KMS-11 (cell line): ENCODE measurements at regions not wholly inside any gene's neighbourhood (a gene's known extent, or its start where the extent isn't known, plus 50 kb on each side); places are given as distances from the start of the nearest gene placed in this dataset.

Source experiments
- H2AFZ ChIP-seq: fragments of 200-600 bp; sonication (generic); 2 replicates; pipeline ENCODE4 v1.6.1; 2016; ENCODE audit warnings: antibody characterized with exemption, mixed run types, low read depth
- H3K27ac ChIP-seq: fragments of 200-600 bp; sonication (generic); 2 replicates; pipeline ENCODE4 v1.6.1; 2016; ENCODE audit warnings: mild to moderate bottlenecking, mixed run types
- H3K27me3 ChIP-seq: fragments of 200-600 bp; sonication (generic); 2 replicates; pipeline ENCODE4 v1.6.1; 2017; ENCODE audit warnings: mild to moderate bottlenecking, low read depth, mixed run types, moderate library complexity; ENCODE audit not compliant: insufficient read depth
- H3K36me3 ChIP-seq: fragments of 200-600 bp; sonication (generic); 2 replicates; pipeline ENCODE4 v1.6.1; 2017; ENCODE audit warnings: mild to moderate bottlenecking, mixed run types; ENCODE audit not compliant: insufficient read depth
- H3K4me1 ChIP-seq: fragments of 200-600 bp; sonication (generic); 2 replicates; pipeline ENCODE4 v1.6.1; 2016; ENCODE audit warnings: mild to moderate bottlenecking, low read depth, mixed run types; ENCODE audit not compliant: poor library complexity, severe bottlenecking
- H3K4me2 ChIP-seq: fragments of 200-600 bp; sonication (generic); 2 replicates; pipeline ENCODE4 v1.7.0; 2016; ENCODE audit warnings: mild to moderate bottlenecking, mixed run types
- H3K4me3 ChIP-seq: fragments of 200-600 bp; sonication (generic); IDR thresholded peaks from 2 replicates; pipeline ENCODE4 v1.6.1; 2017; ENCODE audit warnings: low read depth, low read length, mixed read lengths; ENCODE audit not compliant: insufficient read depth
- H3K79me2 ChIP-seq: fragments of 200-600 bp; sonication (generic); 2 replicates; pipeline ENCODE4 v1.6.1; 2016; ENCODE audit warnings: low read depth, mixed run types; ENCODE audit not compliant: insufficient read depth
- H3K9ac ChIP-seq: fragments of 200-600 bp; sonication (generic); 2 replicates; pipeline ENCODE4 v1.6.1; 2016; ENCODE audit warnings: mild to moderate bottlenecking, mixed run types
- H4K20me1 ChIP-seq: fragments of 200-600 bp; sonication (generic); 2 replicates; pipeline ENCODE4 v1.6.1; 2016; ENCODE audit warnings: mild to moderate bottlenecking, mixed run types; ENCODE audit not compliant: insufficient read depth
- CTCF ChIP-seq: fragments of 200-600 bp; sonication (generic); conservative IDR thresholded peaks from 2 replicates; pipeline ENCODE4 v1.6.1; 2017; ENCODE audit warnings: low read depth, mild to moderate bottlenecking, antibody characterized with exemption, low read length, moderate library complexity, mixed read lengths

- H4K20me1 ChIP-seq, result no peaks in the 10 kb centered on the region
- no peak overlapping the region for H3K4me2 ChIP-seq
- H3K27ac ChIP-seq, result no peak overlapping the region
- no peaks in the 10 kb centered on the region for H3K79me2 ChIP-seq
- no peak for TF ChIP-seq CTCF
- H3K9ac ChIP-seq, result no peak overlapping the region
- H3K4me3 ChIP-seq, result no peak overlapping the region
- no peaks in the 10 kb centered on the region; the same call in 1 of the 2 replicates for H3K36me3 ChIP-seq
- peaks cover 14% of the 10 kb centered on the region; the same call in 1 of the 2 replicates for H3K27me3 ChIP-seq
- H2AFZ ChIP-seq, result no peak overlapping the region
- no peaks in the 10 kb centered on the region for H3K4me1 ChIP-seq
These were observed 78.9 kb upstream of the OTOS start for GRCh38 chr2:240219208-240219890.

GRCh38 chr2:240220371-240220770 lies 79.9 kb upstream of the OTOS start:
- H3K27ac ChIP-seq, result no peak overlapping the region
- no peaks in the 10 kb centered on the region for H3K79me2 ChIP-seq
- no peak overlapping the region for H3K4me3 ChIP-seq
- no peak for TF ChIP-seq CTCF
- no peak overlapping the region for H3K9ac ChIP-seq
- no peak overlapping the region for H3K4me2 ChIP-seq
- H3K36me3 ChIP-seq, result no peaks in the 10 kb centered on the region; the same call in 1 of the 2 replicates
- H3K4me1 ChIP-seq, result no peaks in the 10 kb centered on the region
- H3K27me3 ChIP-seq, result peaks cover 14% of the 10 kb centered on the region; the same call in 1 of the 2 replicates
- H2AFZ ChIP-seq, result no peak overlapping the region
- H4K20me1 ChIP-seq, result no peaks in the 10 kb centered on the region

GRCh38 chr2:240223631-240224030 lies 83.2 kb upstream of the OTOS start:
- Histone ChIP-seq H3K4me3 (no peak overlapping the region), H3K9ac (no peak overlapping the region), H4K20me1 (no peaks in the 10 kb centered on the region), H3K4me1 (no peaks in the 10 kb centered on the region), H2AFZ (no peak overlapping the region), H3K79me2 (no peaks in the 10 kb centered on the region), H3K36me3 (no peaks in the 10 kb centered on the region; the same call in 1 of the 2 replicates), H3K27ac (no peak overlapping the region), H3K27me3 (peaks cover 14% of the 10 kb centered on the region; the same call in 1 of the 2 replicates), H3K4me2 (no peak overlapping the region)
- TF ChIP-seq CTCF, result no peak

GRCh38 chr2:240224676-240225075 lies 84.2 kb upstream of the OTOS start:
- Histone ChIP-seq H3K9ac (no peak overlapping the region), H3K4me3 (no peak overlapping the region), H3K79me2 (no peaks in the 10 kb centered on the region), H3K4me2 (no peak overlapping the region), H4K20me1 (no peaks in the 10 kb centered on the region), H3K27me3 (peaks cover 11% of the 10 kb centered on the region; the same call in 1 of the 2 replicates), H3K4me1 (no peaks in the 10 kb centered on the region), H2AFZ (no peak overlapping the region), H3K36me3 (no peaks in the 10 kb centered on the region; the same call in 1 of the 2 replicates), H3K27ac (no peak overlapping the region)
- no peak for TF ChIP-seq CTCF
